Panc1 (cell line): ENCODE measurements at regions not wholly inside any gene's neighbourhood (a gene's known extent, or its start where the extent isn't known, plus 50 kb on each side); places are given as distances from the start of the nearest gene placed in this dataset.

Experiments
- ATAC-seq: fragments of 200-7000 bp; cut with Tn5 transposase; 2 replicates; pipeline ENCODE4 v1.9.1; 2020; ENCODE audit warnings: mild to moderate bottlenecking, moderate library complexity
- BruUV-seq: library from RNA; stranded (reverse); fragments of 400-500 nt; replicated peaks from 2 replicates; lab custom pipeline; 2021; lab: Mats Ljungman, UMichigan
- CTCF ChIA-PET: fragments of 300-600 bp; sonication (Branson Sonifier 250); formaldehyde crosslinking; loops from one replicate; lab custom pipeline; 2022; ENCODE audit warnings: antibody characterized with exemption; lab: Charles Lee
- POLR2A ChIA-PET: fragments of 300-600 bp; sonication (Branson Sonifier 250); formaldehyde crosslinking; loops from one replicate; lab custom pipeline; 2022; ENCODE audit warnings: antibody characterized with exemption; lab: Charles Lee
- DNase-seq: peaks from one replicate; pipeline ENCODE4 v3.0.0-alpha.2; 2010; ENCODE audit warnings: low read depth, low spot score
- H3K27ac ChIP-seq: 2 replicates; pipeline ENCODE4 v1.5.1; 2011; ENCODE audit warnings: mild to moderate bottlenecking, low read length, inconsistent platforms
- H3K27me3 ChIP-seq: fragments of 200-500 bp; sonication (Bioruptor generic); 2 replicates; pipeline ENCODE4 v1.6.0; 2014; ENCODE audit warnings: low read length, inconsistent platforms; ENCODE audit not compliant: control insufficient read depth, insufficient read depth
- H3K36me3 ChIP-seq: fragments of 200-500 bp; sonication (Bioruptor generic); 2 replicates; pipeline ENCODE4 v1.5.1; 2014; ENCODE audit warnings: inconsistent platforms, mild to moderate bottlenecking, low read length, moderate library complexity; ENCODE audit not compliant: control insufficient read depth, insufficient read depth
- H3K4me1 ChIP-seq: 2 replicates; pipeline ENCODE4 v1.5.1; 2011; ENCODE audit warnings: inconsistent platforms, mild to moderate bottlenecking, low read length, moderate library complexity; ENCODE audit not compliant: control insufficient read depth, insufficient read depth
- H3K4me3 ChIP-seq, 2 experiments: 2 replicates each; pipeline ENCODE4 v1.5.1; 2011 to 2012; ENCODE audit warnings: low read depth in 2 of 2, low read length in 2 of 2, mild to moderate bottlenecking in 2 of 2, inconsistent platforms in 1 of 2, moderate library complexity in 1 of 2
- H3K9me3 ChIP-seq: fragments of 200-500 bp; sonication (Bioruptor generic); 2 replicates; pipeline ENCODE4 v1.5.1; 2014; ENCODE audit warnings: low read depth, mild to moderate bottlenecking, inconsistent platforms, low read length, moderate library complexity; ENCODE audit not compliant: control insufficient read depth, insufficient read depth
- POLR2AphosphoS5 ChIP-seq: IDR thresholded peaks from 2 replicates; pipeline ENCODE4 v1.6.1; 2012; ENCODE audit warnings: mild to moderate bottlenecking, low read depth, low read length, moderate library complexity
- REST ChIP-seq, 2 experiments: IDR thresholded peaks; 2 replicates each; pipeline ENCODE4 v1.6.1; 2011 to 2012; ENCODE audit warnings: low read depth in 2 of 2, control low read depth in 1 of 2, low read length in 1 of 2, mild to moderate bottlenecking in 1 of 2, moderate library complexity in 1 of 2; ENCODE audit not compliant: insufficient read depth in 1 of 2
- SIN3A ChIP-seq: IDR thresholded peaks from 2 replicates; pipeline ENCODE4 v1.6.1; 2012; ENCODE audit warnings: low read depth, mild to moderate bottlenecking, low read length, moderate library complexity, borderline replicate concordance; ENCODE audit not compliant: insufficient read depth
- TCF7L2 ChIP-seq: IDR thresholded peaks from 2 replicates; pipeline ENCODE4 v1.6.1; 2011; ENCODE audit warnings: mild to moderate bottlenecking, low read depth, low read length, inconsistent platforms
- in situ Hi-C: cut with HindIII; loops from 2 replicates; pipeline ENCODE4 v1.10.0; 2016; ENCODE audit warnings: low sequenced_read_pairs, low pct_unique_long_range_greater_than_20kb
- intact Hi-C: fragments of 100-400 bp; cut with micrococcal nuclease; formaldehyde crosslinking; loops from one replicate; pipeline ENCODE4 v1.10.0; 2022; ENCODE audit not compliant: unreplicated experiment
- TF ChIP-seq, protein P1 (sequence below): fragments of 450-650 bp; IDR thresholded peaks from 2 replicates; pipeline ENCODE4 v1.5.1; 2017; ENCODE audit warnings: mild to moderate bottlenecking

GRCh38 chr10:8633909-8634308 is 579.4 kb downstream of the GATA3 start:
- no TSS peak for BruUV-seq
- Histone ChIP-seq H3K27me3 (no peaks in the 10 kb centered on the region), H3K9me3 (no peaks in the 10 kb centered on the region), H3K27ac (no peak overlapping the region), H3K36me3 (no peaks in the 10 kb centered on the region), H3K4me3 (no peak overlapping the region), H3K4me1 (no peaks in the 10 kb centered on the region)
- DNase-seq (no peak), ATAC-seq (no peak)
- intact Hi-C loops (no loop called here), in situ Hi-C loops (no loop called here)
- POLR2A ChIA-PET: no interaction called here
- CTCF ChIA-PET: no interaction called here
- TF ChIP-seq, protein P1, sequence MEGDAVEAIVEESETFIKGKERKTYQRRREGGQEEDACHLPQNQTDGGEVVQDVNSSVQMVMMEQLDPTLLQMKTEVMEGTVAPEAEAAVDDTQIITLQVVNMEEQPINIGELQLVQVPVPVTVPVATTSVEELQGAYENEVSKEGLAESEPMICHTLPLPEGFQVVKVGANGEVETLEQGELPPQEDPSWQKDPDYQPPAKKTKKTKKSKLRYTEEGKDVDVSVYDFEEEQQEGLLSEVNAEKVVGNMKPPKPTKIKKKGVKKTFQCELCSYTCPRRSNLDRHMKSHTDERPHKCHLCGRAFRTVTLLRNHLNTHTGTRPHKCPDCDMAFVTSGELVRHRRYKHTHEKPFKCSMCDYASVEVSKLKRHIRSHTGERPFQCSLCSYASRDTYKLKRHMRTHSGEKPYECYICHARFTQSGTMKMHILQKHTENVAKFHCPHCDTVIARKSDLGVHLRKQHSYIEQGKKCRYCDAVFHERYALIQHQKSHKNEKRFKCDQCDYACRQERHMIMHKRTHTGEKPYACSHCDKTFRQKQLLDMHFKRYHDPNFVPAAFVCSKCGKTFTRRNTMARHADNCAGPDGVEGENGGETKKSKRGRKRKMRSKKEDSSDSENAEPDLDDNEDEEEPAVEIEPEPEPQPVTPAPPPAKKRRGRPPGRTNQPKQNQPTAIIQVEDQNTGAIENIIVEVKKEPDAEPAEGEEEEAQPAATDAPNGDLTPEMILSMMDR: no peak
- TF ChIP-seq POLR2AphosphoS5 (no peak), SIN3A (no peak), REST (IDR thresholded peaks at IDR 0.05; ENCODE audit: insufficient read depth in 1 of 2, low read depth in 2 of 2, low read length in 1 of 2) (no peak)

- in situ Hi-C loops: no loop called here
- no peak overlapping the region for H3K4me3 ChIP-seq
- ATAC-seq: no peak
- CTCF ChIA-PET: no interaction called here
- H3K4me1 ChIP-seq: no peaks in the 10 kb centered on the region
- TF ChIP-seq REST (IDR thresholded peaks at IDR 0.05; ENCODE audit: insufficient read depth in 1 of 2, low read depth in 2 of 2, low read length in 1 of 2): no peak
- TF ChIP-seq, protein P1: no peak
- no peak for TF ChIP-seq POLR2AphosphoS5
- no peak for TF ChIP-seq SIN3A
- TF ChIP-seq TCF7L2: no peak
- H3K9me3 ChIP-seq: no peaks in the 10 kb centered on the region
- POLR2A ChIA-PET: no interaction called here
- intact Hi-C loops: no loop called here
- no peaks in the 10 kb centered on the region for H3K27me3 ChIP-seq
- DNase-seq: no peak
- H3K27ac ChIP-seq: no peak overlapping the region
- no peaks in the 10 kb centered on the region for H3K36me3 ChIP-seq
- BruUV-seq: no TSS peak
Measured at GRCh38 chr10:8636371-8636770, 581.9 kb downstream of the GATA3 start.
